ENCODE measurements at regions not wholly inside any gene's neighbourhood (a gene's known extent, or its start where the extent isn't known, plus 50 kb on each side); places are given as distances from the start of the nearest gene placed in this dataset.

DNA sequence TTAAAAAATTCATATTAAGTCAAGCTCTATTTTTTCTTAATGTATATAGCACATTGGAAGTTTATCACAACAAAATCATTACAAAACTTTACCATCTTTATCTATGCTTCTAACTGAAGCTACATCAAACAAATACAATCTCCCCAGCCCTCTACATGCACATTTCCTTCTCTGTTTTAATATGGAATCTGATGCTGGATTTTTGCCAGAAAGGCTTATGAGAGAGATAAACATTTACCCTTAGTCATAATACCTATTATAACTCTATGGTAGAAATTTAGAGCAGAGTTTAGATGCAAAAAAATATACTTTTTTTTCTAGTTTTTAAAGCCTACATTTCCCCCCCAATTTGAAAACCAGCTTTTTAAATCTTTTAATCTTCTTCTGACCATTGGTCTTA is 1198.6 kb downstream of the GATA3 start:
- TF ChIP-seq POLR2A (IDR thresholded peaks at IDR 0.05; ENCODE audit: low read depth, low read length) (no peak), POLR2AphosphoS5 (IDR thresholded peaks at IDR 0.05; ENCODE audit: low read depth, low read length) (no peak)
